Hematopoietic multipotent progenitor cell treated with erythropoietin and hydrocortisone succinate and interleukin-3 and kit ligand, for 8 days (in vitro differentiated cells): ENCODE measurements at regions not wholly inside any gene's neighbourhood (a gene's known extent, or its start where the extent isn't known, plus 50 kb on each side); places are given as distances from the start of the nearest gene placed in this dataset.

Experiments
- DNase-seq: peaks from one replicate; pipeline ENCODE4 v3.0.0-alpha.2; 2015

DNA sequence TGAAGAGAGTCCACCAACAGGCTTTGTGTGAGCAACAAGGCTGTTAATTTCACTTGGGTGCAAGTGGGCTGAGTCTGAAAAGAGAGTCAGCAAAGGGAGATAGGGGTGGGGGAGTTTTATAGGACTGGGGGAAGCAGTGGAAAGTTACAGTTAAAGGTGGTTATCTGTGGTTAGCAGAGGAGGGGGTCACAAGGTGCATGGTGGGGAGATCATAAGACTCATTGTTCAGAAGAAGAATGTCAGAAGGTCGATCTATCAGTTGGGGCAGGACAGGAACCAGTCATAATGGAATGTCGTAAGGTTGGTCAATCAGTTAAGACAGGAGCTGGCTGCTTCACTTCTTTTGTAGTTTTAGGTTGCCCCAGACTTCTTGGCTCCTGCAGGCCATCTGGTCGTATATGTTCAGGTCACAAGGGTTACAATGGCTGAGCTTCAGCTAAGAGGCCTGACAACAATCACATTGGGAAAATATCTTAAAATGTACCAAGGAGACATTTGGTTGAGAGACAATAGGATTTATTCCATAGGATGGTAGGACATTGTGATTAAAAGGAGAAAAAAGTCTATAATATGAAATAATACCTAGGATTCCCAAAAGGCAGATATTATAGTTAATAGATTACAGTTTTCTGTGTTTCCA is 356.4 kb downstream of the ANKRD7 start:
- no peak for DNase-seq

DNA sequence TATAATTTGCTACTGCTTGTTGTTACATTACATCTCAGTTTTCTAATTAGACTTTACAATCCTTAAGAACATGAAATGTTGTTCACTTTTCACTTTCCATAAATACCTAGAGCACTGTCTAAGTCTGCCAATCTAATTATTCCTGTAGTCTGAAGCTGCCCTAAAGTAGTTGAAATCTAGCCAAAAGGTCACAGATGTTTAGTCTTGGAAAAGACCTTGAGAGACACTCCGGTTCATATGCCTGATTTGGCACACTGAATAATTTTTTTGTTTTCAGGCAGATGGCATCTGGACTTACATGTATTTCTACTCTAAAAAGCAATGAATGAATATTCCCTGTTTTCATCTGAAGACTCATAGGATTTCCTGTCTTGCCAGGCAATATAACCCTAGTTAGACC is 359.1 kb downstream of the ANKRD7 start:
- no peak for DNase-seq

DNA sequence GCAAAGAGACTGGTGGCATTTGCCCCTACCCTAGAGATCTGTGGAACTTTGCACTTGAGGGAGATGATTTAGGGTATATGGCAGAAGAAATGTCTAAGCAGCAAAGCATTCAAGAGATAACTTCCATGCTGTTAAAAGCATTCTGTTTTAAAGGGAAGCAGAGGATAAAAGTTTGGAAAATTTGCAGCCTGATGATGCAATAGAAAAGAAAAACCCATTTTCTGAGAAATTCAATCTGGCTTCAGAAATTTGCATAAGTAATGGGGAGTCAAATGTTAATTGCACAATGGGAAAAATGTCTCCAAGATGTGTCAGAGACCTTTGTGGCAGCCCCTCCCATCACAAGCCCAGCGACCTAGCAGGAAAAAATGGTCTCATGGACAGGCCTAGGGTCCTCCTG is 361.7 kb downstream of the ANKRD7 start:
- no peak for DNase-seq

DNA sequence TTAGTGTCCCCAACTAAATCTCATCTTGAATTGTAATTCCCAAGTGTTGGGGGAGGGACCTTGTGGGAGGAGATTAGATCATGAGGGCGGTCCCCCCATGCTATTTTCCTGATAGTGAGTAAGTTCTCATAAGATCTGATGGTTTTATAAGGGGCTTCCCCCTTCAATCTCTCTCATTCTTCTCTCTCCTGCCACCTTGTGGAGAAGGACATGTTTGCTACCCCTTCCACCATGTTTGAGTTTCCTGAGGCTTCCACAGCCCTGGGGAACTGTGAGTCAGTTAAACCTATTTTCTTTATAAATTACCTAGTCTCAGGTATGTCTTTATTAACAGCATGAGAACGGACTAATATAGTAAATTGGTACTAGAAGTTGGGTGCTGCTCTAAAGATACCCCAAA is 365.6 kb downstream of the ANKRD7 start:
- peak; percentile 38 for DNase-seq

DNA sequence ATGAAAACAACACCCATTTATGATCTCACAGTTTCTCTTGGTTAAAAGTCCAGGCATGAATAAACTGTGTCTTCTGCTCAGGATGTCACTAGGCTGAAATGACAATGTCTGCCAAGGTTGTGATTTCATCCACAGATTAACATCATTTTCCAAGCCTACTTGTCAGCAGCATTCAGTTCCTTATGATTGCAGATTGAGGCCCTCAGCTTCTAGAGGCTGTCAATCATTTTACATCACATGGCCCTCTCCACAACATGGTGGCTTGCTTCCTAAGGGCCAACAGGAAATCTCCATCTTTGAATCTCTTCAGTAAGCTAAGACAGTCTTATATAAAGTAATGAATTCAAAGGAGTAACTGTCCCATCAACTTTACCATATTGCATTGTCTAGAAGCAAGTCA is 377.6 kb downstream of the ANKRD7 start:
- no peak for DNase-seq

DNA sequence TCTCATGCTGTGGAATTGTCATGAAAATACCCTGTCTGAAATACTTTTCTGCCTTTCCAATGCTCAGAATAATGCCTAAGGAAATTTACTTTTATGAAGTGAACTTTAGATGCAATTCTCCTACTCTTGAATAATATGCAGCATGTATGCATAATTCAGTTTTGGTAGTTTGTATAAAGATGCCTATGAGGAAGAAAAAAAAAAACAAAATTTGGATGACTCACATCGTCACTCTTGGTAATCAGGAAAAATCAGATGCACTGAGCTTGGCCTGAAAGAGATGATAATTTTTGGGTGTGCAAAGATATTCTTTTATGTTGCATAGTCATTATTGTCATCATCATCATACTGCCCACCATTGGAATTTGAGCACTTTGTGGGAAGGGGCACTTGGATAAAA is 382.1 kb downstream of the ANKRD7 start:
- DNase-seq: no peak

DNA sequence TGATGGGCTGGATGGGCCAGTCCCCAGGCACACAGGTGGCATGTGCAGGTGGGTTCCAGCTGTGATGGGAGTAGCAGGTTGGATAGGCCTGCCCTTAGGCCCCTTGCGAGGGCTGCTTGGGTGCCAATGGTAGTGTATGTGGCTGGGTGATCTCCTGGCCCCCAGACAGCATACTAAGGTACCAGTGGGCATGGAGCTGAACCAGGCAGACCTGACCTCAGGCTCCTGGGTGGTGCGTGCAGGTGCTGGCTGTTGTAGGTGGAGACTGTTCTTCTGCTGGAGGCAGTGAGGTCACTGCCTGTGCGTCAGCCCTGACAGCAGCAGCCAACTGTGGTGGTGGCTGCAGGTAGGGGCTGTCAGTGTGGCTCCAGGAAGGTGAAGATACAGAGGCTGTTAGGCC is 384.7 kb downstream of the ANKRD7 start:
- DNase-seq: no peak

DNA sequence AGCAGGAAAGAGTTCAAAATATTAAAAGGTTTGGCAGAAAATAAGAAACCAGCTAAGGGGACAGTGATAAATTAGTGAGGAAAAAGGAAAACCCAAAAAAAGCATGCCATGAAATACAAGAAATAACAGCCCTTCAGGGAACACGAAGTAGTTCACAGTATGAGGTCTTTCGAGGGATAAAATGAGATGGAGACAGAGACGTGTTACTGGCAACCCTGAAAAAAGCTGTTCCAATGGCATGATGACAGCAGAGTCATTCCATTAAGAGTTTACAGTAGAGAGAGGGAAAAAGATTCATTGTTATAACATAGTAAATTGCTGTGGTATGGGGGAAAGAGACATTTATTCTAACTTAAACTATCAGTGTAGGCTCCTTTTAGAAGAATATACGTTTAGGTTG is 391.2 kb downstream of the ANKRD7 start:
- DNase-seq: no peak

DNA sequence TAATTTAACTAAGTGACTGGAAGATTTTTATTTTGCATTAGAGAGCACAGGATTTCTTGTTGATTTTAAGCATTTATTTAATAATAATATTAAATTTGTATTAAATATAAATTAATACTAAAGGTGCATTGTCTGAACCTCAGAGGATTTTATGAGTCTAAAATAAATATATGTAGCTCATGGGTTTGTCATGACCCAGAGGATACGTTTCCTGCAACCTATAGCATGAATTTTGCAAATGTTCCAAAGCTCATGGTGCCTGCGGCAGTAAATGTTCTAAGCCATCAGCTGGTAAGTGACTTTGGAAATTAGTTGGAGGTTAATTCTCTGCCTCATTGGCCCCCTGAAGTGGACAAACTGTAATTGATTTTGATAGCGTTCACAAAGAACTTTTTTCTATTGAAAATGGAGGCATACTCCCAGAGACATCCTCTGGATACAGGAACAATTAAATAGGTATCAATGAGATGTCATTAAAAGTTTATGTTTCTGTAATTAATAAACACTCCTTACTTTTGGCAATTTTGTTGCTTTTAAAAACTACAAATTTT is 397.4 kb downstream of the ANKRD7 start:
- no peak for DNase-seq

DNA sequence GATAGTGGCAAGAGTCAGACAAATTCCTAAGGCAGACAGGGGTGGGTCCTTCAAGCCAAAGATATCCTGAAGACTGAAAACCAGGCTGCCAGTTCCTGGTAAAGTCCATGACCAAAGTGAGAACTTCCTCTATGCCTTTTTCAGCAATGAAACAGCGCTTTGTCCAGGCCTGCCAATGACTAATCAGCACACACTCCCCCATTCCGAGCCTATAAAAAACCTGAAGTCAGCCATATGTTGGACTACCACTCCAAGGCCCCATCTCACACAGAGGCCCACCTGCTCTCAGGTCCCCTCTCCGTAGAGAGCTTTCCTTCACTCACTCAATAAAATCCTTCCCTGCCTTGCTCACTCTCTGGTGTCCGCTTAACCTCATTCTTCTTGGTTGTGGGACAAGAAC is 402.2 kb downstream of the ANKRD7 start:
- DNase-seq: no peak

DNA sequence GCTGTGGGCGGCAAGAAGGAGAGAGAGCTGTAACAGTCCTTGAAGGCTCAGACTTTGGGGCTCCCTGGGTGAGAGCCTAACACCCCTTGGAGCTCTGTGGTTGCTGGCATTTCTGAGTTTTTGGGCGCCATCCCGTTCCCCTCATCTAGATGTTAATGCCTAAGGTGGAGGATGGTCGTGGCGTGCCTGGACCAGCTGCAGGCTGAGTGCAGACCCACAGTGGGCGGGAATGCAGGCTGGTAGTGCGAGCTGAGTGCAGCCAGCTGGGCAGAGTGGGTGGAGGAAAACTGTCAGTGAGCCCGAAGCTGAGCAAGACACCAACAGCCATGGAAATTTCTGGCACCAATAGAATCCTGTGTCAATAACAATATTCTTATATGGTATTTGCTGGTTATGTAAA is 403.0 kb downstream of the ANKRD7 start:
- no peak for DNase-seq

DNA sequence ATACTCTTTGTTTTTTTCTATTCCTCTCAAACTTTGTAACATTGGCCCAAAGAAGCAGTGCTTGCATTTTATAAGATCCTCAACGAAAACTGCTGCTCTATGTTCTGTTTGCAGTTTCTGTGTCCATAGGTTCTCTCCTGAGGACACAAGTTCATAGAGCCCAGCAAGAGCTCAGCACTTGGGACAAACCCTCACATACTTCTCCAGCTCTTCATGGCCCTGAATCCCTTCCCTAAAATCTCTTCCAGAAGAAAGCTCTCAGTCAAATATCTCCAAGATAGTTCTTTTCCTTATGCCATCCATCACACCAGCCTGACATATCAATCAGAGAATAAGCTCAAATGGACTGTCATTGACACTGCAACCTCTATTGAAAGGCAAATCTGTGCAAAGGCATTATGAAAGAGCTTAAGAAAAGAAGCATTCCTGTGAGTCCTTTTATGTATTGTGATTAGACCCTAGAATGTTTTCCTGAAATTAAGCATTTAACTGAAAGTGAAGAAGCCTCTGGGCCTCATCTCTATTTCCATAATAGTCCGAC is 405.5 kb downstream of the ANKRD7 start:
- no peak for DNase-seq

DNA sequence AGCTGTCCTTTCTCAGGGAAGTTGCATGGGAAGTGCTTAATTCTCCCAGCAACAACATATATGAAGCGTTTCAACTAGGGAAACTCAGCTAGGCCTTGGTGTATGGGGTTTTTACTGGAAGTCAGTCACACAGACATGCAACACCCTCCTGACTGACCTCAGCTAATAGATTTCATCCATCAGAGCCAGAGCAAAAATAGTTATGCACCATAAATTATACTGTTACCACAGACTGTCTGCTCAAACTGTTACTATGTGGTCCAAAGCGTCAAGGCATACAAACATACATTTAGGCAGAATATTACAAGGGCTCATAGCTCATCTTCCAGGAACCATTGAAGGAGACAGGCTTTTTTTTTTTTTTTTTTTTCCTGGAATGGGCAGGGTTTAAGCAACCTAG is 417.9 kb downstream of the ANKRD7 start:
- DNase-seq: no peak

DNA sequence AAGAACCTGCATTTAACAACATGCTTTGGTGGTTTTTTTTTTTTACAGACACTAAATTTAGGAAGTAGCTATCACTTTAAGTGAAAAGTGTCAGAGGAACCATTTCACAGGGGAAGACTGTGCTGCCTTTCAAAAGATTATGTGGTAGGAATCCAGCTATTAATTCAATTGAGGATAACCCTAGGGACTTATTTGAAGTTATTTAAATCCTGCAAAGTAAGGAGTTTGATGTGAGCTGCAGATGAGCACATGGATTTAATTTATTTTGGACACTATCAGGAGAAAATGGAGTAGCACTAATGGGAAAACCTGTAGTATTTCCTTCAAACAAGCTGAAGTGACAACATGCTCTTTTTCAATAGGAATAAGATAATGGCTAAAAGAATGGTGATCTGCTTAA is 419.8 kb downstream of the ANKRD7 start:
- DNase-seq: no peak

DNA sequence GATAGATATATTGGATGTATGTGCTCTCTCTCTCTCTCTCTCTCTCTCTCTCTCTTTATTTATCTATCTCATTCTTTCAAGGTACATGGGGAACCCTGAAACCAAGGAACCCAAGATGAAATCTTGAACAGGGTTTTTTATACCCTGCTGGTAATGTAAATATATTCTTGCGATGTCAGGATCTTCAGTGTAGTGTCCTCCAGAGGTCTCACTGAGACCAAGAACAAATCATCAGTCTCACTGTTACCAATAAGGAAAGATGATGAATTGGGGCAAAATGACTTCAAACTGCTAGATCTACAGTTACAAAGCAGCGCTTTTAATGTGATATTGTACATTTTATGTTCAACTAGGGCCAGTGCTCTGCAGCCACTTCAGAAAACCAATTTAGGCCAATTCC is 423.5 kb downstream of the ANKRD7 start:
- DNase-seq: no peak

DNA sequence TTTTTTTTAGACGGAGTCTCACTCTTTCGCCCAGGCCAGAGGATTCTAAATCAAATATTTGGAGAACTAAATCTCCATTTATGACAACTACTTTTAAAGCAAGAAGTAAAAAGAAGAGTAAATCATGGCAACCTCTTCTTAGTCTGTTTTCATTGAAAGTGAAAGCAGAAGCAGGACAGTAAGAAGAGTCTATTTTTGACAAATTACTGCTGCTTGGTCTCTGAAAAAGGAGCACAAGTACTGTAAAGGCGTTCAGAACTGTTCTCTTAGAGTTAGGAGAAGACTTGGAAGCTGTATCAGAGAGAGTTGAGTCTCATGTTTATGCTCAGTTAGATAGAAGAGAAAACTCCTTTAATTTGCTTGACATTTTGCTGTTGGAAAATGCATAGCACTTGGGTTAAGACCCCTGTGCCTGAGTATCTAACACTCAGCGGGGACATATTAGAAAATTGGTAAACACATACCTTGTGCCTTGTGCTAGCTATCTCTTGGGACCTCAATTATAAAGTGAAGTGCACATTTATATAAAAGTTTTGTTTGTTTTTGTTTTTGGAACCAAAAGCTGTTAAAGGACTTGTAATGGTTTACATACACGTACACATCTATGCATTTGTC is 433.0 kb downstream of the ANKRD7 start:
- no peak for DNase-seq

DNA sequence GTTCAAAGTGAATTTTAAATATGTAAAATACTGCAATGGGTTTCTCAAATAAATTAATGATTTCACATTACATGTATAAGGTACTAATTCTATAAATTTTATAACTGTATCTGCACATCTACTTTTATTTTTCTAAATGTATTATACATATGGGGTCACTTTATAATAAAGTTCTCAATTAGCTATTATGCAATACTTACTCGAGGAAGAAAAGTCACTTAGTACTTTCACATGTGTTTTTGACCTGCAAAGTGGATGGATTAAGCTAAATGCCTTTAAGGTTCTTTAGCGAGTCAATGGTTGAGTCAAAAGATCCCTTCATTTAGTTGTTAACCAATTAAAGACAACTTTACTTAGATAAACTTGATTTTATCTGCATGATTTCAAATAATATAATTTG is 437.8 kb downstream of the ANKRD7 start:
- no peak for DNase-seq

DNA sequence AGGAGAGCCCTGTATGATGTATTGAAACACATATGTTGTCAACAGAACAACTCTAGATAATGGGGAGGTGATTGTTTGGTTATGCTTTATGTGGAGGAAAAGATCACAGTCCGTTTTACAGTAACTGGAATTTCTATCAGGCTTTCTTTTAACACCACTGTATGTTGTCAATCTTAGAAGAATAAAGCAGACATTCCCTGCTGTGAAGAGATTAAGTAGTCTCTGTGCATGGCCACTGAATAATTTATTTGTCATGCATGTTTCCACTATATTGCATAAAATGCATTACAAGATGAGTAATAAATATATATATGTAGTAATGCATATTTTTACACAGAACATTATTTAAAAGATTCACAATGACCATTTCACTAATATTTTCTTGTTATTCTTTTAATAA is 440.0 kb downstream of the ANKRD7 start:
- no peak for DNase-seq

DNA sequence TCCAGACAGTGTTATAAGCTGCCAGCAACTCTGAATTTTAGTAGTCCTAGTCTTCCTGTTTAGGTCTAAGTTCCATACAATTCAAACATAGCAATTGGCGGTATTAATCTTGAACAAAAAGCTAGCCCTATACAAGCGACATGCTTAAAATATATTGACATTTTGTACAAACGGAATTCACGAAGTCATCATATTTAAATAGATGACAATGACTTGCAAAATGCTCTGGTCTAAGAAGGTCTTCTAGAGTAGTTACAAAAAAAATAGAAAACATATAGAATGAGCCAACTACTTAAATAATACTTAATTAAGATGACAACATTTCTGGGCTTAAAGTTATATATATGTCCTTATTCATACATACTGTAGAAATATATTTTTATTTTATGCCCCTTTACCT is 446.6 kb downstream of the ANKRD7 start:
- DNase-seq: no peak

DNA sequence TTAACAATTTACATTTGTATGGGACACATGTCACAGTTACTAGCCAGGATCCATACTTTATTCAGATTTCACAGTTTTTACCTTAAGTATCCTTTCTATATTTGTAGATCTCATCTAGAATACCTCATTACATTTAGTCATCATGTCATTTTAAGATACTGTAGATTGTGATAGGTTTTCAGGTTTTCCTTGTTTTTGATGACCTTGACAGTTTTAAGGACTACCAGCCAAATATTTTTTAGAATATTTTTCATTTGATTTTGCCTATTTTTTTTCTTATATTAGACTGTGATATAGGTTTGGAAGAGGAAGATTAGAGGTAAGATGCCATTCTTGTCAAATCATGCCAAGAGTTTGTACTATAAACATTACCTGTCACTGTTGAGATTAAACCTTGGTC is 460.3 kb downstream of the ANKRD7 start:
- DNase-seq: no peak

DNA sequence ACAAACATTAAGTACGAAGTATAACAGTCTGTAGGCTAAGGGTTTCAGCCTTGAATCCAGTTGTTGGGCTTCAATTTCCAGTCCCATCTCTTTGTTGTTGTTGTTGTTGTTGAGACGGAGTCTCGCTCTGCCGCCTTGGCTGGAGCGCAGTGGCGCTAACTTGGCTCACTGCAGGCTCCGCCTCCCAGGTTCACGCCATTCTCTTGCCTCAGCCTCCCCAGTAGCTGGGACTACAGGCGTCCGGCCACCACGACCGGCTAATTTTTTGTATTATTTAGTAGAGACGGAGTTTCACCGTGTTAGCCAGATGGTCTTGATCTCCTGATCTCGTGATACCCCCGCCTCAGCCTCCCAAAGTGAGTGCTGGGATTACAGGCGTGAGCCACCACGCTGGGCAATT is 464.9 kb downstream of the ANKRD7 start:
- DNase-seq: no peak

DNA sequence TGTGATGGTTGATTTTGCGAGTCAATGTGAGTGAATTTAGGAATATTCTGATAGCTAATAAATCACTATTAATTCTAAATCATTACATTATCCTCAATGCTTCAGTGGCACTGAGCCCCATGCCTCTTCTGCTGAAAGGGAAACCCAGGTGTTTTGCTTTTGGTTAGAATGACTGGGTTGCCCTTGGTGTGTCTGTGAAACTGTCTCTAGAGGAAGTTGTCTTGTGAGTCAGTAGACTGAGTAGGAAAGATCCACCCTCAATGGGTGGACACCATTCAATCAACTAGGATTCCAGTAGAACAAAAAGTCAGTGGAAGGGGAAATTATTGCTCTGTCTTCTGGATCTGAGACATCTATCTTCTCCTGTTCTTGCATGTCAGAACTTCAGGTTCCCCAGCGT is 472.4 kb downstream of the ANKRD7 start:
- DNase-seq: no peak

DNA sequence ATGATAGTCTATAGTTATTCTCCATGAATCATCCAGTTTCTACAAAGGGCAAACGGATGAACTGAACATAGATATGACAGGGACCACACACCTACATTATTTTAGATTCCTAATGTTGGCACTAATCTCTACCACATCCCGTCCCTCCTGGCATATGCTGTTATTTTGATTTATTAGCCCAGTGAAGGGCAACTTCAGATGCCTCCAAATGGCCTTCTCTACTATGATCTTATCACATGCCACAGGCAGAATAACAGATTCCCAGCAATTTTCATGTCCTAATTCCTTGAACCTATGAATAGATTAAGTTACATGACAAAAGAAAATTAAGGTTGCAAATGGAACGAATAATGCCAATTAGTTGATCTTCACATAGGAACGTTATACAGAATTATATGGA is 474.7 kb downstream of the ANKRD7 start:
- no peak for DNase-seq

DNA sequence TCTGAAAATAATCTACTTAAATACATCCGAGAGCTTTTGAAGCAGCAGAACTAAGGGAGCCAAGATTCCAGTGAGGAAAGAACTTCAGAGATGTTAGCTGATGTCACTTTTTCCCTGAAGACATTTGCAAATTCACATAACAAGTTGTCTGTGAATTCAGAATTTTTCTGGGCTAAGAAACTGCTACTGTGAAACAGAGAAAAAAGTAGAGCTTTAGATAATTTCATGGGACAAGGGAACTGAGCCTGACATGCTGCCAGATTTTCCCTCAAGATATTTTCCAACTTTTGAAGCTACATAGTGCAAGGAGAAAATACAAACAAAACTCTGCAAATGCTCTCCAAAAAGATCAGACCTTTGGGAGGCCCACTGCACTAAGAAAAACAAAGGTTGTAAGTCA is 484.2 kb downstream of the ANKRD7 start:
- no peak for DNase-seq

DNA sequence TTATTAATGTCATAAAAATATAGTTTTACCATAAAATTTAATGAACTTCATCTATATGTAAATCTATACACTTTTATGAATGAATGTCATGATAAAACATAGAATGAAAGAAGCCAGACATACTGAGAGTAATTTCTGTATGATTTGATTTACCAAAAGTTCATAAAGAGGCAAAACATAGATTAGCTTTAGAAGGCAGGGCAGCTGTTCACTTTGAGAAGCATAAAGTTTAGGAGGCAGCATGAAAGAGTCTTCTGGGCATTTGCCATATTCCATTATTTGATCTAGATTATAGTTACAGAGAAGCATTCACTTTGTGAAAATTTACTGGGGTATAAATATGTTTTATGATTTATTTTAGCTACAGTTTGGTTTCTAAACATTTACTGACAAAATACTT is 487.2 kb downstream of the ANKRD7 start:
- DNase-seq: no peak
